ENCODE measurements at regions not wholly inside any gene's neighbourhood (a gene's known extent, or its start where the extent isn't known, plus 50 kb on each side); places are given as distances from the start of the nearest gene placed in this dataset.
A peak's percentile ranks its signal among the peaks of the same experiment; 100 is the strongest.

DNA sequence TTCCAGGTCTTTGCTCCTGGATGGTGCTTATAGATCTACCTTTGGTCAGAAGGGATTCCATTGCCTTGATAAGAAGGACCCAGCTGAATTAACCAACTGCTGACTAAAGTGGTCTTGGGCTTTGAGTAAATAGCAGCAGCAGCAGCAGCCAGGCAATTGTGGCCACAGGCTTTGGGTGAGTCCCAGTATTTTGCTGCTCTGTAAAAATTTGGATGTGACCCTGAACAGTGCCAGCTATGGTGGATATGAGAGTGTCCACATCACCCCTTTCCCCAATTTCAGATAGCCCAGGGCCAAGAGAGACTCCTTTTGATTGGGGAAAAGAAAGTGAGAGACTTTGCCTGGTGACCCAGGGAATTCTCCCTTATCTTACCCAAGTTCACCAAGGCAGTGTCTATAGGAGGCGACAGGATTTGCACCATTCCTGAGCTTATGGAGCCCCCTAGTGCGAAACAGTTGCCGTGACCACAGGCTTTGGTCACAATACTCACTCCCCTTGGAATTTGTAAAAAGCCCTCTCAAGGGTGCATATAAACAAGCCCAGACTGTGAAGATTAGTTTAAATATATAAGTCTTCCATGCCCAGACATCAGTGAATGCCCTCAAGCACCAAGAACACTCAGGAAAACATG is 518.0 kb downstream of the TMA16 start:
- Mint-ChIP-seq H3K27me3 (ENCODE audit: low read depth) (peaks cover 2% of the 10 kb centered on the region), H3K9me3 (peaks cover 14% of the 10 kb centered on the region), H3K4me3 (no peak overlapping the region), H3K27ac (no peak overlapping the region), H3K36me3 (no peaks in the 10 kb centered on the region), H3K4me1 (no peaks in the 10 kb centered on the region)
- TF ChIP-seq, protein P1, sequence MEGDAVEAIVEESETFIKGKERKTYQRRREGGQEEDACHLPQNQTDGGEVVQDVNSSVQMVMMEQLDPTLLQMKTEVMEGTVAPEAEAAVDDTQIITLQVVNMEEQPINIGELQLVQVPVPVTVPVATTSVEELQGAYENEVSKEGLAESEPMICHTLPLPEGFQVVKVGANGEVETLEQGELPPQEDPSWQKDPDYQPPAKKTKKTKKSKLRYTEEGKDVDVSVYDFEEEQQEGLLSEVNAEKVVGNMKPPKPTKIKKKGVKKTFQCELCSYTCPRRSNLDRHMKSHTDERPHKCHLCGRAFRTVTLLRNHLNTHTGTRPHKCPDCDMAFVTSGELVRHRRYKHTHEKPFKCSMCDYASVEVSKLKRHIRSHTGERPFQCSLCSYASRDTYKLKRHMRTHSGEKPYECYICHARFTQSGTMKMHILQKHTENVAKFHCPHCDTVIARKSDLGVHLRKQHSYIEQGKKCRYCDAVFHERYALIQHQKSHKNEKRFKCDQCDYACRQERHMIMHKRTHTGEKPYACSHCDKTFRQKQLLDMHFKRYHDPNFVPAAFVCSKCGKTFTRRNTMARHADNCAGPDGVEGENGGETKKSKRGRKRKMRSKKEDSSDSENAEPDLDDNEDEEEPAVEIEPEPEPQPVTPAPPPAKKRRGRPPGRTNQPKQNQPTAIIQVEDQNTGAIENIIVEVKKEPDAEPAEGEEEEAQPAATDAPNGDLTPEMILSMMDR (IDR thresholded peaks at IDR 0.05; ENCODE audit: unreplicated experiment): peak; percentile 38
- DNase-seq (ENCODE audit: low spot score in 2 of 2, unreplicated experiment in 2 of 2): peak in 1 of 2 experiments; percentile 46

DNA sequence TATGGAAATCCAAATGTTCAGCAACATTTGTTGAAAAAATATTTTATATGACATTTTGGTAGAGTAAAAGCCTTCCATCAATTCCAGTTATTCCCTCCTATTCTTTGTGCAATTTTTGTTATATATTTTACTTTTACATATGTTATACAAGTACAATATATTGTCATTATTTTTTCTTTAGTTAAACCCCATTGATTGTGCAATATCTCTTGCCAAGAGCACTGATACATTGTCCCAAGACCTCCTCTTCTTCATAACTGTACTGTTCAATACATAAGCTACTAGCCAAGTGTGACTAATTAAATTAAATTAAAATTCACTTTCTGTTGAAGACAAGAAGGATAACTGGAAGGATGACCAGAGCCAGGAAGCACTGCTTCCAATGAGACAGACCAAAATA is 527.5 kb downstream of the TMA16 start:
- H3K36me3 Mint-ChIP-seq: no peaks in the 10 kb centered on the region
- DNase-seq (ENCODE audit: low spot score in 2 of 2, unreplicated experiment in 2 of 2): no peak
- no peak overlapping the region for H3K27ac Mint-ChIP-seq

DNA sequence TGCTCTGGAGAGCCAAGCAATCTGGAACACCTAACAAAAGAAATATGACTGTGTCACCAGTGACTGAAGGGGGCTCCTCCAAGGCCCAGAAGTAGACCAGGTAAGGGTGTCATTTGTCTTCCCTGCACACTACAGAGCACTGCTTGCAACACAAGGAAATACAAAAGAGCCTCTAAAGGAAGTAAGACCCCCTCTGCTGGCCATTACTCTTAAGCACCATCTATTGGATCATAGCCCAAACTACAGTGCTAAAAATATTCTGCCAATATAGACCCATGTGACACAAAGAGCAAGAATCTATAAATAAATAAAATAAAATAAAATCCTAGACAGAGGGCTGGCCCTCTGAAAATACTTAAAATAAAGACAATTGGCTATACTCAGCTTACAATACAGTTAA is 528.7 kb downstream of the TMA16 start:
- Mint-ChIP-seq H3K9me3 (peaks cover 31% of the 10 kb centered on the region), H3K4me1 (no peaks in the 10 kb centered on the region), H3K4me3 (no peak overlapping the region), H3K27me3 (ENCODE audit: low read depth) (no peaks in the 10 kb centered on the region), H3K36me3 (no peaks in the 10 kb centered on the region), H3K27ac (no peak overlapping the region)
- TF ChIP-seq, protein P1 (IDR thresholded peaks at IDR 0.05; ENCODE audit: unreplicated experiment): no peak
- DNase-seq (ENCODE audit: low spot score in 2 of 2, unreplicated experiment in 2 of 2): no peak

More for the DNA sequence above, 527.5 kb downstream of the TMA16 start:
- Mint-ChIP-seq H3K9me3 (peaks cover 31% of the 10 kb centered on the region), H3K4me1 (no peaks in the 10 kb centered on the region), H3K27me3 (ENCODE audit: low read depth) (no peaks in the 10 kb centered on the region), H3K4me3 (no peak overlapping the region)
- TF ChIP-seq, protein P1 (IDR thresholded peaks at IDR 0.05; ENCODE audit: unreplicated experiment): no peak

DNA sequence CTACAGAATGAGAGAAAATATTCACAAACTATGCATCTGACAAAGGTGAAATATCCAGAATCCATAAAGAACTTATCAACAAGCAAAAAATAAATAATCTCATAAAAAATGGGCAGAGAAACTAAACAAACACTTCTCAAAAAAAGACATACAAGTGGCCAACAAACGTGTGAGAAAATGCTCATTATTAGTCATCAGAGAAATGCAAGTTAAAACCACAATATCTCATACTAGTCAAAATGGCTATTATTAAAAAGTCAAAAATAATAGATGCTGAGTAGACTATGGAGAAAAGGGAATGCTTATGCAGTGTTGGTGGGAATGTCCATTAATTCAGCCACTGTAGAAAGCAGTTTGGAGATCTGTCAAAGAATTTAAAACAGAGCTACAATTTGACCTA is 533.3 kb downstream of the TMA16 start:
- DNase-seq (ENCODE audit: low spot score in 2 of 2, unreplicated experiment in 2 of 2): no peak
- Mint-ChIP-seq H3K36me3 (no peaks in the 10 kb centered on the region), H3K4me1 (no peaks in the 10 kb centered on the region), H3K27ac (no peak overlapping the region), H3K4me3 (no peak overlapping the region), H3K9me3 (peaks cover 34% of the 10 kb centered on the region), H3K27me3 (ENCODE audit: low read depth) (no peaks in the 10 kb centered on the region)
- TF ChIP-seq, protein P1 (IDR thresholded peaks at IDR 0.05; ENCODE audit: unreplicated experiment): no peak

DNA sequence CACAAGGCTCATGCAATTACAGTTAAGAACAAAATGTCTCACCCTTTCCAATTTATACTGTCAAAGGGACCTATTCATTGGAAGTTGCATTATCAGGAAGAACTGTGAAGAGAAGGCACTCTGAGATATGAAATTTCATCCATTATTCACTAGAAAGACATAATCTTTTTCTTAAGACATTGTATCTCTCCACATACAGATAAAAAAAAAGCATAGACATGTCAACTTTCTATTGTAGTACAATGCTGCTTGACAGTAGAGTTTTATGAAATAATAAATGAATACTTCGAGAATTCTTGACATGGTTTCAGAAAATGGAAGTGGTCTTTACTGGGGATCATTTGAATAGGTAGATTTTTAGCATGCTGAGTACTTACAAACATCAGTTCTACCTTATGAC is 545.0 kb downstream of the TMA16 start:
- Mint-ChIP-seq H3K9me3 (peaks cover 22% of the 10 kb centered on the region), H3K27me3 (ENCODE audit: low read depth) (no peaks in the 10 kb centered on the region), H3K27ac (no peak overlapping the region), H3K4me1 (no peaks in the 10 kb centered on the region), H3K36me3 (no peaks in the 10 kb centered on the region), H3K4me3 (no peak overlapping the region)
- TF ChIP-seq, protein P1 (IDR thresholded peaks at IDR 0.05; ENCODE audit: unreplicated experiment): no peak
- no peak for DNase-seq (ENCODE audit: low spot score in 2 of 2, unreplicated experiment in 2 of 2)
